ENCODE measurements at regions not wholly inside any gene's neighbourhood (a gene's known extent, or its start where the extent isn't known, plus 50 kb on each side); places are given as distances from the start of the nearest gene placed in this dataset.

DNA sequence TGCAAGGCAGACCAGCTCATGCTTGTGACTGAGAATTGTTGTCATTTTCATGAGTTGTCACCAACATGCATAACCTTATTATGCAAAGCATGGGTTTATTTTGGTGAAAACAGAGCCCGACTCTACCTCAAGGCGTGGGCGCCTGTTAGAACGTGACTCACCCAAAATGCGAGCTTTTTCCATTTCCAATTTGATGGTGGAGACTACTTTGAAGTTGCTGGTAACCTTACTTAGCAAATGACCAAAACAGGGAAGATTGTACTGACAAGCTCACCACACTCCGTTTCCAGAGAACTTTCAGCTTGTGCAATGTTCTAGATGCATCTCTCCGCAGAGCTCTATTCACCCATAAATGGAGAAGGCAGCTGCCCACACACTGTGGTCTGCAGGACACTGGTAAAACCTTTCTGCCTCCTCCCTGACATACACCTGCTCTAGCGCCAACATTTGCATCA, 284.5 kb downstream of the MAF start:
- DNase-seq (ENCODE audit: low spot score): no peak
- TF ChIP-seq, protein P1, sequence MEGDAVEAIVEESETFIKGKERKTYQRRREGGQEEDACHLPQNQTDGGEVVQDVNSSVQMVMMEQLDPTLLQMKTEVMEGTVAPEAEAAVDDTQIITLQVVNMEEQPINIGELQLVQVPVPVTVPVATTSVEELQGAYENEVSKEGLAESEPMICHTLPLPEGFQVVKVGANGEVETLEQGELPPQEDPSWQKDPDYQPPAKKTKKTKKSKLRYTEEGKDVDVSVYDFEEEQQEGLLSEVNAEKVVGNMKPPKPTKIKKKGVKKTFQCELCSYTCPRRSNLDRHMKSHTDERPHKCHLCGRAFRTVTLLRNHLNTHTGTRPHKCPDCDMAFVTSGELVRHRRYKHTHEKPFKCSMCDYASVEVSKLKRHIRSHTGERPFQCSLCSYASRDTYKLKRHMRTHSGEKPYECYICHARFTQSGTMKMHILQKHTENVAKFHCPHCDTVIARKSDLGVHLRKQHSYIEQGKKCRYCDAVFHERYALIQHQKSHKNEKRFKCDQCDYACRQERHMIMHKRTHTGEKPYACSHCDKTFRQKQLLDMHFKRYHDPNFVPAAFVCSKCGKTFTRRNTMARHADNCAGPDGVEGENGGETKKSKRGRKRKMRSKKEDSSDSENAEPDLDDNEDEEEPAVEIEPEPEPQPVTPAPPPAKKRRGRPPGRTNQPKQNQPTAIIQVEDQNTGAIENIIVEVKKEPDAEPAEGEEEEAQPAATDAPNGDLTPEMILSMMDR (IDR thresholded peaks at IDR 0.05): no peak
- ATAC-seq (ENCODE audit: low FRiP score): no peak

- DNase-seq (ENCODE audit: low spot score) (no peak), ATAC-seq (ENCODE audit: low FRiP score) (no peak)
- TF ChIP-seq, protein P1 (IDR thresholded peaks at IDR 0.05): no peak
These were observed 288.0 kb downstream of the MAF start for GRCh38 chr16:79312502-79312901.

GRCh38 chr16:79310710-79311109, 289.8 kb downstream of the MAF start:
- TF ChIP-seq, protein P1 (IDR thresholded peaks at IDR 0.05): no peak
- DNase-seq (ENCODE audit: low spot score) (no peak), ATAC-seq (ENCODE audit: low FRiP score) (no peak)

GRCh38 chr16:79309606-79310005, 290.9 kb downstream of the MAF start:
- ATAC-seq (ENCODE audit: low FRiP score): no peak
- no peak for DNase-seq (ENCODE audit: low spot score)
- TF ChIP-seq, protein P1 (IDR thresholded peaks at IDR 0.05): no peak

DNA sequence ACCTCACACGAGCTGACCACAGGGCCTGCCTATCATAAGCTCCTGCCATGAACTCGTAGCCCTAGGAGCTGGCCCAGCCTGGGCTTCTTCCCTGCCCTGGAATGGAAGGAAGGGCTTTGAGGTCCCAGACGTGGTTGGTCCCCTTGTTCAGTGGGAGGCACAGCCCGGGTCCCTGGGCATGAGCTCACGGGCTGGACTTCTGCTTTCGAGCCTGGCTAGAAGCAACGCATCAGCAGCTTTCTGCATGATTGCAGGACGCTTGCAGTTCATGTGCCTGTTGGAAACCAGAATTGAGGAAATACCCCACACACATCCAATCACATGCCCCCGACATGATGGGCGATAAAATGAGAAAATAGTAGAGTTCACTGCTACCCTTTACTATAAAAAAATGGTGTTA, 293.3 kb downstream of the MAF start:
- DNase-seq (ENCODE audit: low spot score) (no peak), ATAC-seq (ENCODE audit: low FRiP score) (no peak)
- TF ChIP-seq, protein P1 (IDR thresholded peaks at IDR 0.05): no peak

DNA sequence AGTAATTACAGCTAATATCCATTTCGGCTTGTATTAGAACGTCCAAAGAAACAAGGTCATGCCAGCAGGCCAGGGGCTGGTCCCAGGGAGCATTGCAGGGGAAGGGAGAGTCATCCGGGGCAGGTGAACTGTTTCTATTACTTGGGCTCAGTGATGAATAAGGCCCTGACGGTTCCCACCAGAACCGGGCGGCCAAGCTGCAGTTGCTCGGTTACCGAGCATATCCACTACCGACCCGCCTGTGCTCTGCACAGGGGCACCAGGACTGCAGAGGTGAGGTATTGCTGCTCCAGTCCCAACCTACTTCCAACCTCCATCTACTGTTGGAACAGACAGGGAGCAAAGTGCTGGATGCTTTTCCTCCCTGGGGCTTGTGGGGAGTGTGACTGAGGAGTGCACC, 295.5 kb downstream of the MAF start:
- ATAC-seq (ENCODE audit: low FRiP score): no peak
- TF ChIP-seq, protein P1 (IDR thresholded peaks at IDR 0.05): no peak
- DNase-seq (ENCODE audit: low spot score): no peak

GRCh38 chr16:79303959-79304387, 296.6 kb downstream of the MAF start:
- DNase-seq (ENCODE audit: low spot score): no peak
- TF ChIP-seq, protein P1 (IDR thresholded peaks at IDR 0.05): no peak
- no peak for ATAC-seq (ENCODE audit: low FRiP score)
